Activated CD4-positive, alpha-beta T cell treated with anti-CD3 and anti-CD28 coated beads, Interleukin-2, amount 50 U/mL, for 16 hours (primary cell): ENCODE measurements at regions not wholly inside any gene's neighbourhood (a gene's known extent, or its start where the extent isn't known, plus 50 kb on each side); places are given as distances from the start of the nearest gene placed in this dataset.
"Not testable (repeated sequence)": the region's sequence is repeated elsewhere in the genome, so short reads cannot be mapped to it uniquely, and the experiment has no call there.

Source experiments
- DNase-seq: peaks from one replicate; pipeline ENCODE4 v3.0.0-alpha.2; 2020

GRCh38 chr4:108453366-108453765, 167.0 kb upstream of the RPL34 start:
- no peak for DNase-seq

- no peak for DNase-seq
Observed at GRCh38 chr4:108450236-108450898, 170.0 kb upstream of the RPL34 start.

- DNase-seq: no peak
Observed at GRCh38 chr4:108449129-108449528, 171.2 kb upstream of the RPL34 start.

- DNase-seq: no peak
Observed at GRCh38 chr4:108446556-108446955, 173.8 kb upstream of the RPL34 start.

- no peak for DNase-seq
Observed at GRCh38 chr4:108445716-108446115, 174.7 kb upstream of the RPL34 start.

GRCh38 chr4:108443585-108443984, 176.8 kb upstream of the RPL34 start:
- DNase-seq: no peak

- DNase-seq: peak; percentile 48
Observed at GRCh38 chr4:108433832-108434231, 186.5 kb upstream of the RPL34 start.

GRCh38 chr4:108433394-108433793, 187.0 kb upstream of the RPL34 start:
- not testable (repeated sequence) for DNase-seq

- no peak for DNase-seq
Observed at GRCh38 chr4:108432418-108432817, 188.0 kb upstream of the RPL34 start.

GRCh38 chr4:108431986-108432385, 188.4 kb upstream of the RPL34 start:
- DNase-seq: no peak

GRCh38 chr4:108430921-108431320, 189.5 kb upstream of the RPL34 start:
- no peak for DNase-seq

GRCh38 chr4:108429662-108430061, 190.7 kb upstream of the RPL34 start:
- DNase-seq: no peak

GRCh38 chr4:108428923-108429322, 191.5 kb upstream of the RPL34 start:
- no peak for DNase-seq

GRCh38 chr4:108427946-108428485, 192.4 kb upstream of the RPL34 start:
- DNase-seq: no peak

- peak; percentile 57 for DNase-seq
Observed at GRCh38 chr4:108426493-108426892, 193.9 kb upstream of the RPL34 start.

GRCh38 chr4:108425988-108426387, 194.4 kb upstream of the RPL34 start:
- peak; percentile 56 for DNase-seq

- no peak for DNase-seq
Observed at GRCh38 chr4:108417923-108418322, 202.5 kb upstream of the RPL34 start.

- DNase-seq: no peak
Observed at GRCh38 chr4:108416831-108417230, 203.5 kb upstream of the RPL34 start.

- DNase-seq: no peak
Observed at GRCh38 chr4:108415389-108415788, 205.0 kb upstream of the RPL34 start.

GRCh38 chr4:108411836-108412235, 208.5 kb upstream of the RPL34 start:
- no peak for DNase-seq

- not testable (repeated sequence) for DNase-seq
Observed at GRCh38 chr4:108409691-108410090, 210.7 kb upstream of the RPL34 start.

- no peak for DNase-seq
Observed at GRCh38 chr4:108405586-108405985, 214.8 kb upstream of the RPL34 start.

- no peak for DNase-seq
Observed at GRCh38 chr4:108400309-108400708, 220.1 kb upstream of the RPL34 start.

- no peak for DNase-seq
Observed at GRCh38 chr4:108399610-108400265, 220.6 kb upstream of the RPL34 start.

GRCh38 chr4:108398836-108399235, 221.5 kb upstream of the RPL34 start:
- DNase-seq: no peak
